T47D (cell line): ENCODE measurements at regions not wholly inside any gene's neighbourhood (a gene's known extent, or its start where the extent isn't known, plus 50 kb on each side); places are given as distances from the start of the nearest gene placed in this dataset.

Source experiments
- DNase-seq, 2 experiments: peaks; one replicate each; pipeline versions ENCODE4 v3.0.0 to v3.0.0-alpha.2; 2011 to 2012; ENCODE audit warnings: low read depth in 1 of 2, low spot score in 1 of 2
- JUND ChIP-seq: IDR thresholded peaks from 2 replicates; pipeline ENCODE4 v1.6.1; 2012; ENCODE audit warnings: low read depth
- in situ Hi-C: cut with HindIII; loops from 2 replicates; pipeline ENCODE4 v1.10.0; 2016; ENCODE audit warnings: low sequenced_read_pairs, low pct_unique_long_range_greater_than_20kb

- in situ Hi-C loops = no loop called here
- no peak for DNase-seq
- no peak for TF ChIP-seq JUND
Observed at GRCh38 chr3:89649431-89649830, 542.0 kb downstream of the EPHA3 start.

- no peak for TF ChIP-seq JUND
- DNase-seq = no peak
- in situ Hi-C loops = no loop called here
Observed at GRCh38 chr3:89654031-89654430, 546.6 kb downstream of the EPHA3 start.

GRCh38 chr3:89656388-89656787 is 549.0 kb downstream of the EPHA3 start:
- in situ Hi-C loops = no loop called here
- no peak for TF ChIP-seq JUND

GRCh38 chr3:89679686-89680085 is 572.3 kb downstream of the EPHA3 start:
- in situ Hi-C loops = no loop called here
- DNase-seq = no peak
- no peak for TF ChIP-seq JUND

More at GRCh38 chr3:89656388-89656787, 549.0 kb downstream of the EPHA3 start:
- DNase-seq = no peak

GRCh38 chr3:89682556-89682955 is 575.1 kb downstream of the EPHA3 start:
- no peak for TF ChIP-seq JUND
- in situ Hi-C loops = no loop called here
- no peak for DNase-seq

GRCh38 chr3:89685731-89686130 is 578.3 kb downstream of the EPHA3 start:
- TF ChIP-seq JUND = no peak
- in situ Hi-C loops = no loop called here
- no peak for DNase-seq

GRCh38 chr3:89690646-89691045 is 583.2 kb downstream of the EPHA3 start:
- in situ Hi-C loops = no loop called here
- TF ChIP-seq JUND = no peak

GRCh38 chr3:89692601-89693000 is 585.2 kb downstream of the EPHA3 start:
- no peak for TF ChIP-seq JUND
- no peak for DNase-seq
- in situ Hi-C loops = no loop called here

More at GRCh38 chr3:89690646-89691045, 583.2 kb downstream of the EPHA3 start:
- peak in 1 of 2 experiments; percentile 2 for DNase-seq

- peak in 1 of 2 experiments; percentile 49 for DNase-seq
- TF ChIP-seq JUND = no peak
- in situ Hi-C loops = no loop called here
Observed at GRCh38 chr3:89697321-89697916, 590.0 kb downstream of the EPHA3 start.

GRCh38 chr3:89698208-89698830 is 590.9 kb downstream of the EPHA3 start:
- no peak for TF ChIP-seq JUND
- in situ Hi-C loops = no loop called here
- DNase-seq = no peak

- TF ChIP-seq JUND = no peak
- no peak for DNase-seq
- in situ Hi-C loops = no loop called here
Observed at GRCh38 chr3:89699229-89699628, 591.8 kb downstream of the EPHA3 start.

- in situ Hi-C loops = no loop called here
- TF ChIP-seq JUND = no peak
Observed at GRCh38 chr3:89699771-89700170, 592.4 kb downstream of the EPHA3 start.

GRCh38 chr3:89702404-89702803 is 595.0 kb downstream of the EPHA3 start:
- in situ Hi-C loops = no loop called here
- TF ChIP-seq JUND = no peak

More at GRCh38 chr3:89699771-89700170, 592.4 kb downstream of the EPHA3 start:
- no peak for DNase-seq

More at GRCh38 chr3:89702404-89702803, 595.0 kb downstream of the EPHA3 start:
- DNase-seq = no peak
